ENCODE measurements at regions not wholly inside any gene's neighbourhood (a gene's known extent, or its start where the extent isn't known, plus 50 kb on each side); places are given as distances from the start of the nearest gene placed in this dataset.

- TF ChIP-seq, protein P1, sequence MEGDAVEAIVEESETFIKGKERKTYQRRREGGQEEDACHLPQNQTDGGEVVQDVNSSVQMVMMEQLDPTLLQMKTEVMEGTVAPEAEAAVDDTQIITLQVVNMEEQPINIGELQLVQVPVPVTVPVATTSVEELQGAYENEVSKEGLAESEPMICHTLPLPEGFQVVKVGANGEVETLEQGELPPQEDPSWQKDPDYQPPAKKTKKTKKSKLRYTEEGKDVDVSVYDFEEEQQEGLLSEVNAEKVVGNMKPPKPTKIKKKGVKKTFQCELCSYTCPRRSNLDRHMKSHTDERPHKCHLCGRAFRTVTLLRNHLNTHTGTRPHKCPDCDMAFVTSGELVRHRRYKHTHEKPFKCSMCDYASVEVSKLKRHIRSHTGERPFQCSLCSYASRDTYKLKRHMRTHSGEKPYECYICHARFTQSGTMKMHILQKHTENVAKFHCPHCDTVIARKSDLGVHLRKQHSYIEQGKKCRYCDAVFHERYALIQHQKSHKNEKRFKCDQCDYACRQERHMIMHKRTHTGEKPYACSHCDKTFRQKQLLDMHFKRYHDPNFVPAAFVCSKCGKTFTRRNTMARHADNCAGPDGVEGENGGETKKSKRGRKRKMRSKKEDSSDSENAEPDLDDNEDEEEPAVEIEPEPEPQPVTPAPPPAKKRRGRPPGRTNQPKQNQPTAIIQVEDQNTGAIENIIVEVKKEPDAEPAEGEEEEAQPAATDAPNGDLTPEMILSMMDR (conservative IDR thresholded peaks at IDR 0.05; ENCODE audit: low read depth, low read length) = no peak
- TF ChIP-seq EZH2phosphoT487 (IDR thresholded peaks at IDR 0.05; ENCODE audit: borderline replicate concordance, low read length) = no peak
Measured at GRCh38 chr13:103325672-103326071, 259.5 kb upstream of the SLC10A2 start.
